GM23338 (cell line): ENCODE measurements at regions not wholly inside any gene's neighbourhood (a gene's known extent, or its start where the extent isn't known, plus 50 kb on each side); places are given as distances from the start of the nearest gene placed in this dataset.

Experiments
- ATAC-seq: fragments of 200-7000 bp; cut with Tn5 transposase; 3 replicates; pipeline ENCODE4 v1.9.1; 2020
- DNase-seq: peaks from one replicate; pipeline ENCODE4 v3.0.0-alpha.2; 2015; ENCODE audit warnings: low spot score
- H2AFZ ChIP-seq: fragments of 200-600 bp; sonication (generic); 2 replicates; pipeline ENCODE4 v1.8.0; 2016; ENCODE audit warnings: antibody characterized with exemption, mild to moderate bottlenecking, moderate library complexity
- H3F3A ChIP-seq: fragments of 200-600 bp; sonication (generic); replicated peaks from 2 replicates; pipeline ENCODE4 v1.8.0; 2017; ENCODE audit warnings: antibody characterized with exemption, mixed run types, low read depth
- H3K27ac ChIP-seq: fragments of 200-600 bp; sonication (generic); 2 replicates; pipeline ENCODE4 v1.6.1; 2016; ENCODE audit warnings: low read depth
- H3K27me3 ChIP-seq: fragments of 200-600 bp; sonication (generic); 2 replicates; pipeline ENCODE4 v1.8.0; 2016; ENCODE audit warnings: mild to moderate bottlenecking, mixed run types, moderate library complexity; ENCODE audit not compliant: insufficient read depth
- H3K36me3 ChIP-seq: fragments of 200-600 bp; sonication (generic); 2 replicates; pipeline ENCODE4 v1.8.0; 2016; ENCODE audit warnings: mild to moderate bottlenecking; ENCODE audit not compliant: insufficient read depth
- H3K4me1 ChIP-seq: fragments of 200-600 bp; sonication (generic); 2 replicates; pipeline ENCODE4 v1.8.0; 2016; ENCODE audit warnings: mild to moderate bottlenecking, moderate library complexity; ENCODE audit not compliant: insufficient read depth
- H3K4me2 ChIP-seq: fragments of 200-600 bp; sonication (generic); 2 replicates; pipeline ENCODE4 v1.7.1; 2017; ENCODE audit warnings: mixed run types
- H3K4me3 ChIP-seq: fragments of 200-600 bp; sonication (generic); 2 replicates; pipeline ENCODE4 v1.6.1; 2016; ENCODE audit warnings: mixed run types
- H3K79me2 ChIP-seq: fragments of 200-600 bp; sonication (generic); replicated peaks from 2 replicates; pipeline ENCODE4 v1.8.0; 2017; ENCODE audit warnings: mild to moderate bottlenecking; ENCODE audit not compliant: insufficient read depth
- H3K9me2 ChIP-seq: fragments of 200-600 bp; sonication (generic); 2 replicates; pipeline ENCODE4 v1.8.0; 2017; ENCODE audit not compliant: insufficient read depth
- H4K20me1 ChIP-seq: fragments of 200-600 bp; sonication (generic); replicated peaks from 2 replicates; pipeline ENCODE4 v1.8.0; 2017; ENCODE audit warnings: mild to moderate bottlenecking; ENCODE audit not compliant: insufficient read depth
- H3K27ac Mint-ChIP-seq: 2 replicates; pipeline ENCODE4 v1.8.0; 2020; ENCODE audit warnings: inconsistent platforms, mild to moderate bottlenecking, moderate library complexity, mixed read lengths
- H3K27me3 Mint-ChIP-seq: 3 replicates; pipeline ENCODE4 v1.8.0; 2022; ENCODE audit warnings: low read depth, mild to moderate bottlenecking, moderate library complexity, mixed read lengths, inconsistent platforms; ENCODE audit not compliant: insufficient read depth, poor library complexity
- H3K36me3 Mint-ChIP-seq: 3 replicates; pipeline ENCODE4 v1.8.0; 2021; ENCODE audit warnings: low read depth, mild to moderate bottlenecking, inconsistent platforms, moderate library complexity, mixed read lengths
- H3K4me1 Mint-ChIP-seq: 3 replicates; pipeline ENCODE4 v1.8.0; 2020; ENCODE audit warnings: mild to moderate bottlenecking, inconsistent platforms, mixed read lengths
- H3K4me3 Mint-ChIP-seq: 3 replicates; pipeline ENCODE4 v1.8.0; 2021; ENCODE audit warnings: moderate library complexity, mild to moderate bottlenecking, inconsistent platforms, mixed read lengths
- H3K9me3 Mint-ChIP-seq: 3 replicates; pipeline ENCODE4 v1.8.0; 2020; ENCODE audit warnings: moderate library complexity, mild to moderate bottlenecking, inconsistent platforms, mixed read lengths
- CREB1 ChIP-seq: fragments of 250-450 bp; sonication (Bioruptor Pico); IDR thresholded peaks from 2 replicates; pipeline ENCODE4 v1.5.0; 2020; ENCODE audit warnings: low read depth, mild to moderate bottlenecking, moderate library complexity
- CTCF ChIP-seq, 2 experiments: fragments of 200-600 bp in 1 of 2; sonication (generic) in 1 of 2; conservative IDR thresholded peaks; 2 replicates each; pipeline versions ENCODE4 v1.5.1 to v1.6.1; 2016 to 2017; ENCODE audit warnings: antibody characterized with exemption in 2 of 2, low read depth in 2 of 2, mild to moderate bottlenecking in 2 of 2, moderate library complexity in 1 of 2
- EZH2 ChIP-seq: fragments of 200-600 bp; sonication (generic); IDR thresholded peaks from one replicate; pipeline ENCODE4 v1.8.0; 2017; ENCODE audit warnings: antibody characterized with exemption, mild to moderate bottlenecking, low read depth; ENCODE audit not compliant: unreplicated experiment
- EZH2phosphoT487 ChIP-seq: fragments of 200-600 bp; sonication (generic); IDR thresholded peaks from one replicate; pipeline ENCODE4 v1.8.1; 2018; ENCODE audit warnings: antibody characterized with exemption; ENCODE audit not compliant: unreplicated experiment
- JUNB ChIP-seq: IDR thresholded peaks from one replicate; pipeline ENCODE4 v1.6.1; 2016; ENCODE audit warnings: antibody characterized with exemption; ENCODE audit not compliant: unreplicated experiment
- NANOG ChIP-seq: IDR thresholded peaks from 2 replicates; pipeline ENCODE4 v1.6.1; 2016; ENCODE audit warnings: antibody characterized with exemption, borderline replicate concordance
- POLR2AphosphoS5 ChIP-seq: IDR thresholded peaks from 2 replicates; pipeline ENCODE4 v1.6.1; 2016; ENCODE audit warnings: antibody characterized with exemption, low read depth
- REST ChIP-seq: IDR thresholded peaks from one replicate; pipeline ENCODE4 v1.6.1; 2018; ENCODE audit warnings: antibody characterized with exemption; ENCODE audit not compliant: unreplicated experiment
- STAT1 ChIP-seq: IDR thresholded peaks from one replicate; pipeline ENCODE4 v1.6.1; 2016; ENCODE audit warnings: antibody characterized with exemption; ENCODE audit not compliant: unreplicated experiment
- ZNF114 ChIP-seq: fragments of 250-450 bp; sonication (Bioruptor Pico); IDR thresholded peaks from 2 replicates; pipeline ENCODE4 v1.5.0; 2020; ENCODE audit warnings: mild to moderate bottlenecking, moderate library complexity
- ZNF331 ChIP-seq: fragments of 250-450 bp; sonication (Bioruptor Pico); IDR thresholded peaks from 2 replicates; pipeline ENCODE4 v1.5.0; 2020; ENCODE audit warnings: low read depth, mild to moderate bottlenecking, moderate library complexity
- TF ChIP-seq, protein P1 (sequence below): fragments of 250-450 bp; sonication (Bioruptor Pico); IDR thresholded peaks from 2 replicates; pipeline ENCODE4 v1.5.0; 2020; ENCODE audit warnings: mild to moderate bottlenecking, moderate library complexity
- TF ChIP-seq, protein P2 (sequence below): IDR thresholded peaks from 2 replicates; pipeline ENCODE4 v1.6.1; 2016; ENCODE audit warnings: antibody characterized with exemption

GRCh38 chr10:120641695-120642094 is 184.7 kb downstream of the PLPP4 start:
- Histone ChIP-seq H4K20me1 (no peaks in the 10 kb centered on the region), H3K4me3 (no peak overlapping the region), H3K27me3 (peaks cover 15% of the 10 kb centered on the region; the same call in 1 of the 2 replicates), H3K79me2 (no peaks in the 10 kb centered on the region), H3K4me1 (peaks cover 28% of the 10 kb centered on the region), H2AFZ (no peak overlapping the region), H3K36me3 (no peaks in the 10 kb centered on the region), H3F3A (peaks cover 5% of the 10 kb centered on the region; the same call in 1 of the 2 replicates), H3K9me2 (peaks cover 25% of the 10 kb centered on the region; the same call in 1 of the 2 replicates), H3K27ac (no peak overlapping the region), H3K4me2 (no peak overlapping the region)
- no peak overlapping the region for H3K4me3 Mint-ChIP-seq
- no peak overlapping the region for H3K27ac Mint-ChIP-seq
- H3K4me1 Mint-ChIP-seq, result peaks cover 42% of the 10 kb centered on the region
- no peaks in the 10 kb centered on the region; the same call in 2 of the 3 replicates for H3K36me3 Mint-ChIP-seq
- no peak for ATAC-seq
- H3K9me3 Mint-ChIP-seq, result no peaks in the 10 kb centered on the region
- TF ChIP-seq POLR2AphosphoS5 (no peak), ZNF114 (no peak), JUNB (no peak), CTCF (conservative IDR thresholded peaks at IDR 0.05; ENCODE audit: low read depth in 2 of 2) (no peak), REST (no peak), STAT1 (no peak), CREB1 (CRISPR knock-in tag) (no peak), NANOG (no peak), EZH2 (no peak), EZH2phosphoT487 (no peak), ZNF331 (CRISPR knock-in tag) (no peak)
- TF ChIP-seq, protein P1, sequence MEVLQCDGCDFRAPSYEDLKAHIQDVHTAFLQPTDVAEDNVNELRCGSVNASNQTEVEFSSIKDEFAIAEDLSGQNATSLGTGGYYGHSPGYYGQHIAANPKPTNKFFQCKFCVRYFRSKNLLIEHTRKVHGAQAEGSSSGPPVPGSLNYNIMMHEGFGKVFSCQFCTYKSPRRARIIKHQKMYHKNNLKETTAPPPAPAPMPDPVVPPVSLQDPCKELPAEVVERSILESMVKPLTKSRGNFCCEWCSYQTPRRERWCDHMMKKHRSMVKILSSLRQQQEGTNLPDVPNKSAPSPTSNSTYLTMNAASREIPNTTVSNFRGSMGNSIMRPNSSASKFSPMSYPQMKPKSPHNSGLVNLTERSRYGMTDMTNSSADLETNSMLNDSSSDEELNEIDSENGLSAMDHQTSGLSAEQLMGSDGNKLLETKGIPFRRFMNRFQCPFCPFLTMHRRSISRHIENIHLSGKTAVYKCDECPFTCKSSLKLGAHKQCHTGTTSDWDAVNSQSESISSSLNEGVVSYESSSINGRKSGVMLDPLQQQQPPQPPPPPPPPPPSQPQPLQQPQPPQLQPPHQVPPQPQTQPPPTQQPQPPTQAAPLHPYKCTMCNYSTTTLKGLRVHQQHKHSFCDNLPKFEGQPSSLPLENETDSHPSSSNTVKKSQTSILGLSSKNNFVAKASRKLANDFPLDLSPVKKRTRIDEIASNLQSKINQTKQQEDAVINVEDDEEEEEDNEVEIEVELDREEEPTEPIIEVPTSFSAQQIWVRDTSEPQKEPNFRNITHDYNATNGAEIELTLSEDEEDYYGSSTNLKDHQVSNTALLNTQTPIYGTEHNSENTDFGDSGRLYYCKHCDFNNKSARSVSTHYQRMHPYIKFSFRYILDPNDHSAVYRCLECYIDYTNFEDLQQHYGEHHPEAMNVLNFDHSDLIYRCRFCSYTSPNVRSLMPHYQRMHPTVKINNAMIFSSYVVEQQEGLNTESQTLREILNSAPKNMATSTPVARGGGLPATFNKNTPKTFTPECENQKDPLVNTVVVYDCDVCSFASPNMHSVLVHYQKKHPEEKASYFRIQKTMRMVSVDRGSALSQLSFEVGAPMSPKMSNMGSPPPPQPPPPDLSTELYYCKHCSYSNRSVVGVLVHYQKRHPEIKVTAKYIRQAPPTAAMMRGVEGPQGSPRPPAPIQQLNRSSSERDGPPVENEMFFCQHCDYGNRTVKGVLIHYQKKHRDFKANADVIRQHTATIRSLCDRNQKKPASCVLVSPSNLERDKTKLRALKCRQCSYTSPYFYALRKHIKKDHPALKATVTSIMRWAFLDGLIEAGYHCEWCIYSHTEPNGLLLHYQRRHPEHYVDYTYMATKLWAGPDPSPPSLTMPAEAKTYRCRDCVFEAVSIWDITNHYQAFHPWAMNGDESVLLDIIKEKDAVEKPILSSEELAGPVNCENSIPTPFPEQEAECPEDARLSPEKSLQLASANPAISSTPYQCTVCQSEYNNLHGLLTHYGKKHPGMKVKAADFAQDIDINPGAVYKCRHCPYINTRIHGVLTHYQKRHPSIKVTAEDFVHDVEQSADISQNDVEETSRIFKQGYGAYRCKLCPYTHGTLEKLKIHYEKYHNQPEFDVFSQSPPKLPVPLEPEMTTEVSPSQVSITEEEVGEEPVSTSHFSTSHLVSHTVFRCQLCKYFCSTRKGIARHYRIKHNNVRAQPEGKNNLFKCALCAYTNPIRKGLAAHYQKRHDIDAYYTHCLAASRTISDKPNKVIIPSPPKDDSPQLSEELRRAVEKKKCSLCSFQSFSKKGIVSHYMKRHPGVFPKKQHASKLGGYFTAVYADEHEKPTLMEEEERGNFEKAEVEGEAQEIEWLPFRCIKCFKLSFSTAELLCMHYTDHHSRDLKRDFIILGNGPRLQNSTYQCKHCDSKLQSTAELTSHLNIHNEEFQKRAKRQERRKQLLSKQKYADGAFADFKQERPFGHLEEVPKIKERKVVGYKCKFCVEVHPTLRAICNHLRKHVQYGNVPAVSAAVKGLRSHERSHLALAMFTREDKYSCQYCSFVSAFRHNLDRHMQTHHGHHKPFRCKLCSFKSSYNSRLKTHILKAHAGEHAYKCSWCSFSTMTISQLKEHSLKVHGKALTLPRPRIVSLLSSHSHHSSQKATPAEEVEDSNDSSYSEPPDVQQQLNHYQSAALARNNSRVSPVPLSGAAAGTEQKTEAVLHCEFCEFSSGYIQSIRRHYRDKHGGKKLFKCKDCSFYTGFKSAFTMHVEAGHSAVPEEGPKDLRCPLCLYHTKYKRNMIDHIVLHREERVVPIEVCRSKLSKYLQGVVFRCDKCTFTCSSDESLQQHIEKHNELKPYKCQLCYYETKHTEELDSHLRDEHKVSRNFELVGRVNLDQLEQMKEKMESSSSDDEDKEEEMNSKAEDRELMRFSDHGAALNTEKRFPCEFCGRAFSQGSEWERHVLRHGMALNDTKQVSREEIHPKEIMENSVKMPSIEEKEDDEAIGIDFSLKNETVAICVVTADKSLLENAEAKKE (CRISPR knock-in tag), result no peak
- TF ChIP-seq, protein P2, sequence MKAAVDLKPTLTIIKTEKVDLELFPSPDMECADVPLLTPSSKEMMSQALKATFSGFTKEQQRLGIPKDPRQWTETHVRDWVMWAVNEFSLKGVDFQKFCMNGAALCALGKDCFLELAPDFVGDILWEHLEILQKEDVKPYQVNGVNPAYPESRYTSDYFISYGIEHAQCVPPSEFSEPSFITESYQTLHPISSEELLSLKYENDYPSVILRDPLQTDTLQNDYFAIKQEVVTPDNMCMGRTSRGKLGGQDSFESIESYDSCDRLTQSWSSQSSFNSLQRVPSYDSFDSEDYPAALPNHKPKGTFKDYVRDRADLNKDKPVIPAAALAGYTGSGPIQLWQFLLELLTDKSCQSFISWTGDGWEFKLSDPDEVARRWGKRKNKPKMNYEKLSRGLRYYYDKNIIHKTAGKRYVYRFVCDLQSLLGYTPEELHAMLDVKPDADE, result no peak
- no peak for DNase-seq
- H3K27me3 Mint-ChIP-seq, result peaks cover 23% of the 10 kb centered on the region
